Transverse colon (tissue), 3 donors: ENCODE measurements at regions not wholly inside any gene's neighbourhood (a gene's known extent, or its start where the extent isn't known, plus 50 kb on each side); places are given as distances from the start of the nearest gene placed in this dataset.

ENCODE experiments used
- CTCF ChIP-seq, 5 experiments: fragments of 200-600 bp in 3 of 5; fragments of 450-650 bp in 2 of 5; sonication (generic) in 3 of 5; IDR thresholded peaks; 1 replicate in 2 of 5; 2 replicates in 3 of 5; pipeline ENCODE4 v1.5.1; 2016 to 2017; ENCODE audit warnings: antibody characterized with exemption in 5 of 5, inconsistent platforms in 3 of 5, mild to moderate bottlenecking in 2 of 5, moderate library complexity in 1 of 5
- POLR2A ChIP-seq: fragments of 450-650 bp; IDR thresholded peaks from one replicate; pipeline ENCODE4 v1.6.1; 2016; ENCODE audit warnings: antibody characterized with exemption, mild to moderate bottlenecking, moderate library complexity

DNA sequence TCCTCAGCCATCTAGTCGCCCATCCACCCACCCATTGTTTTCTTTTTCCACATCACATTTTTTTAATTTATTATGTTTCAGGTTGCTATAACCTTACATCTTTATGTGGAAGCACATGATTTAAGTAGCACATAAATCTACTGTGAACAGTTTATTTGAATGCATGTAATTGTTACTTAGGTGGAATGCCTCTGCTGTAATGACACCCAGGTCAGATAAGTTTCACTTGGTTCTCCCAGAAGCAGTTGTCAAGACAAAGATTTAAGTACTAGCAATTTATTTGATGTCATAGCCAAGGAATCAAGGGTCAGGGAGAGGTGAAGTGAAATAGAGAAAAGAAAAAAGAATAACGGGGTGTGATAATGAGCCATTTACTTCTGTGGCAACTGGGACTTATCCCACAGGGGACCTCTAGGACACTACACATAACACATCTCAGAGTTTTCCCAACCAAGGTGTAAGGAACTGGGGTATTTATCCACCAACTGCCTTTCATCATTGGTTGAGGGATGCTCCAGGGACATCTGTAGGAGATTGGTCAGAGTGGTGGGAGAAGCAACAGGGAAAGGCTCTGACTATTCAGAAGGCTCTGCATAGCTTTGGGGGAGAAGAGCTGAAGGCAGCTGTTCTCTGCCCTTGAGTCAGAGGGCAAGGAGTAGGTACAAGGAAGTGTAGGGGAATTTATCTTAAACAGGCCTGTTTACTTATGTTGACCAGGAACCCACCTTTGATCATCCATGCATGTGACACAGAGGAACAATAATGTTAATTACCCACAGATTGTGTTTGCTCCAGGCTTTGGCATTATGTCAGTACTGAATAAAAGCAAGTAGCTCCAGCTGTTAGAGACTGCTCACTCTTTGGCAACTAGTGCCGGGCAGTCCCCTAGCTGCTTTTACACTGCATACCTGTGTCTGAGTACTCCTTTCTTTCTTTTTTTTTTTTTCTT lies 94.8 kb downstream of the CD200R1L start:
- TF ChIP-seq POLR2A (peak; percentile 19), CTCF (IDR thresholded peaks at IDR 0.05) (no peak)
